DMS79 (cell line): ENCODE measurements at regions not wholly inside any gene's neighbourhood (a gene's known extent, or its start where the extent isn't known, plus 50 kb on each side); places are given as distances from the start of the nearest gene placed in this dataset.
"Not testable (repeated sequence)": the region's sequence is repeated elsewhere in the genome, so short reads cannot be mapped to it uniquely, and the experiment has no call there.

Experiments used
- DNase-seq: peaks from one replicate; lab custom pipeline; 2025; lab: John Stamatoyannopoulos, UW

- DNase-seq, result no peak
Observed at GRCh38 chr5:118371973-118372831, 616.1 kb downstream of the DTWD2 start.

GRCh38 chr5:118366429-118366828 is 621.9 kb downstream of the DTWD2 start:
- DNase-seq, result no peak

GRCh38 chr5:118365718-118366117 is 622.6 kb downstream of the DTWD2 start:
- no peak for DNase-seq

- no peak for DNase-seq
Observed at GRCh38 chr5:118354797-118355196, 633.5 kb downstream of the DTWD2 start.

DNA sequence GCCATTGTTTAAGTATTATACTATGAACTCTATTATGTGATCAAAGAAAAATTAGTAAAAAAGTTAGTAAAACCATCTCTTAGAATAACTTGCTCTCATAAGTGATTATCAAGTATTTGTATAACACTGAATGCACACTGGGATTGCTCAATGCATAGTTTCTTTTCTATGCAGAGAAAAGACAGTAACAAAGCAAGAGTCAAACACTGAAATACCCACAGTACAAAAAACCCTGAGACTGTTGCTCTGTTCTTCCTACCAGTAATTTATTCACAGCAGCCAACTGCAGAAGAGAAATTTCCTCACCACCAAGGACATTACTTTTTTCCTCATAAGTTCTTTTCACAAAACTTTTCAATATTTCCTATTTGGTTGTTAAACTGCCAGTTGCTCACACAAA is 634.4 kb downstream of the DTWD2 start:
- DNase-seq, result no peak

DNA sequence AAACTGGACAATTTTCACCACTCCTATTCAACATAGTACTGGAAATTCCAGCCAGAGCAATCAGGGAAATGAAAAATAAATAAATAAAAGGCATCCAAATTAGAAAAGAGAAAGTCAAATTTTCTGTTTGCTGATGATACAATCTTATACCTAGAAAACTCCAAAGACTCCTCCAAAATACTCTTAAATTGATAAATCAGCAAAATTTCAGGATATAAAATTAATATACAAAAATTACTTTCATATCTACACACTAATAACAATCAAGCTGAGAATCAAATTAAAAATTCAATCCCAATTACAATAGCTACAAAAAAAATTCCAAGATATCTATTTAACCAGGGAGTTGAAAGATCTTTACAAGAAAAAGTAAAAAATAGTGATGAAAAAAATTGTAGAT is 651.9 kb downstream of the DTWD2 start:
- DNase-seq, result no peak

GRCh38 chr5:118327389-118327788 is 661.0 kb downstream of the DTWD2 start:
- no peak for DNase-seq

DNA sequence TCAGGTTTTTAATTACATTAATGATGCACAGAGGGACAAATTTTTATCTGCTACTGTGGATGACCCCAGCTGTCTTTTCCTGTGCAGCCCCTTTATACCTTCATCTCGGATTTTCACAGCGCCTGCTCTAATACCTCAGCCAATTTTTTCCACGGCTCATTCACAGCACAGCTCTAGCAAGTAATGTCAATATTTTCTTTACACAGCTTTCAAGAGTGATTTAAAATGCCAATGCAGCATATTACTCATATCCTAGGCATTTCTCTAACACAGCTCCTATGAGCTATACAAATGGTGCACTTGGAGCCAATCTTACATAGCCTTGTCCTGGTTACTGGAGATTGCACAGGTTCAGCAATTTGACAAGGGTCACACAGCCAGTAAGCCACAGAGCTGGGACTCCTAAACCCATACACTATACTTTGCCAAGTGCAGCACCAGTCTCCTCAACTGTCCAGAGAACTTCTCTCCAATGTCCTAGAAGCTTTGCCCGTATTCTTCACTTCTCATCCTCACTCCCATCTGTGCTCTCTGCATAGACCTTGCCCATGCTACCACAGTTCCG is 661.8 kb downstream of the DTWD2 start:
- DNase-seq, result peak; percentile 29

DNA sequence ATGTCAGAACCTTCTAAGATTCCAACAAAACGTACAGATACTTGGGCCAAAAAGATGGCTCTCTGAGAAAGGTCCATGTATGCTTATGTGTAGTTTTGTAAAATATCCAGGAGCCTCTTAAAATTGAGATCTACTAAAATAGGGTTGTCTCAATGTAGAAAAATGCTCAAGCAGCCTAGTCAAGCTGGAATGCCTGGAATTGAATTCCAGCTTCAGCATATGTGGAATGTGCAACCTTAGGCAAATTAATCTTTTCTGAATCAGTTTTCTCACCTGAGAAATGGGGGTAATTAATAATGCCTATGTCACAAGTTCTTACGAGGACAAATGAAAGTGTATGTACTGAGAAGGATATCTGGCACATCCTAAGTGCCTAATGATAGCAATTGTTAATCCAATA is 662.4 kb downstream of the DTWD2 start:
- DNase-seq, result no peak

GRCh38 chr5:118323723-118324122 is 664.6 kb downstream of the DTWD2 start:
- DNase-seq, result not testable (repeated sequence)

GRCh38 chr5:118321081-118321480 is 667.3 kb downstream of the DTWD2 start:
- no peak for DNase-seq

DNA sequence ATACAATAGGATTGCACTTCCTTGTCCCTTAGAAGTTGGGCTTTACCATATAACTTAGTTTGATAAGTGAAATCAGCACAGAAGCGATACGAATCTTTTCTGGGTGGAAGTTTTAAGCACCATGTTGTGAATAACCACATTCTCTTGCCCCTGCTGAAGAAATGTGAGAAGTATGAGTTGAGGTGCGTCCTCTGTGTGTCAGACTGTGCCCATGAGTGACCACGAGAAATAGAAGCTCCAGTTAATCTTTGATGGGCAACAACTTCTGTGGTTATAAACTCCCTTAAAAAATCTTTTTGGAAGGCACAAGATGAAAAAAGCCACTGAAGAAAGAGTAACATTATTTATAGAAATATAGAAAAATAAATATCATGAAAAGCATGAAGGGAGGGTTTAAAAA is 668.2 kb downstream of the DTWD2 start:
- DNase-seq, result no peak

DNA sequence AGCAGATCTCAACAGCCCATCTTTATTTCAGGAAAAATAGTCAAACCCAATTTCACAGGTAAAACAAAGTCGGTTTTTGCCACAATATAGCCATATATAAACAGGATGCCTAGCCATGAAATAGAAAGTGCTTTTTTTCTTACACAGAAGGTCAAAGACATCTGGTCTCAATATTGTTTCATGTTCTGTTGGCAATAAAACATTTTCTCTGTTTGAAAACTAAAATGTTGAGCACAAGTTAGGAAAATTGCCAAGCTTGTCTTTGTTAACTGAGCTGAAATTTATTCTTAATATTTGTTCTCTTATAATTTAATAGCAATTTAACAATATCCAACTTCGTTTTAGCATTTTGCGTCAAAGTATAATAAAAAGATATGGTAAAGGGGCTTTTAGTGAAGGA is 673.4 kb downstream of the DTWD2 start:
- no peak for DNase-seq

- DNase-seq, result no peak
Observed at GRCh38 chr5:118311103-118311819, 677.1 kb downstream of the DTWD2 start.

- no peak for DNase-seq
Observed at GRCh38 chr5:118310401-118310800, 677.9 kb downstream of the DTWD2 start.

- no peak for DNase-seq
Observed at GRCh38 chr5:118303296-118303695, 685.1 kb downstream of the DTWD2 start.

DNA sequence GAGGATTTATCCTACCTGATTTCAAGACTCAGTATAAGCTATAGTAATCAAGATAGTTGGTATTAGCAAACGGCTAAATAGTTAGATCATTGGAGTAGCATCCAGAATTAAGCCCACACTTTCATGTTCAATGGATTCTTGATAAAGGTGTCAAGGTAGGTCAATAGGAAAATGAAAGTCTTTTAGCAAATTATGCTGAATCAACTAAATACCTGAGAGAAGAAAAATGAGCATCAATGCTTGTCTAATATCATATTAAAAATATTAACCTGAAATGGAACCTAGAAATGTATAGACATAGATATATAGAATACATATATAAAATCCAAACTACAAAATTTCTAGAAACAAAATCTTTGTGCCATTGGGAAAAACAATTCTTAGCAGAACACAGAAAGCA is 685.6 kb downstream of the DTWD2 start:
- DNase-seq, result no peak

DNA sequence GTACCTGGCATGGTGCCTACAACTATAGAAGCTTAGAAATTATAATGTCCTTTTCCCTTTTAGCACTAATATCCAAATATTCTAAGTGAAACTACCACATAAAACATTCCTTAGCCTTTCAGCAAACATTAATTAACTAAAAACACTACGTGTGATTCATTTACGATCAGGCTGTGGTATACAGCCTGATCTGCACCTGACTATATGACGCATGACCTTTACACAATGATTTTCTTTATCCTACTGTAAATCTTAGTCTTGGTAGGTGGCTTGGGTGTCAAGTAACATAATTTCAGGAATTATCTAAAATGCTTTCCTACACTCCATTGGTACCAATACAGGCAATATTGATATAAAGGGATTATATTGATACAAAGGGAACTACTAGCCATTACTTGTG is 686.7 kb downstream of the DTWD2 start:
- DNase-seq, result no peak

GRCh38 chr5:118295045-118295444 is 693.3 kb downstream of the DTWD2 start:
- no peak for DNase-seq

GRCh38 chr5:118293378-118293777 is 695.0 kb downstream of the DTWD2 start:
- DNase-seq, result no peak

DNA sequence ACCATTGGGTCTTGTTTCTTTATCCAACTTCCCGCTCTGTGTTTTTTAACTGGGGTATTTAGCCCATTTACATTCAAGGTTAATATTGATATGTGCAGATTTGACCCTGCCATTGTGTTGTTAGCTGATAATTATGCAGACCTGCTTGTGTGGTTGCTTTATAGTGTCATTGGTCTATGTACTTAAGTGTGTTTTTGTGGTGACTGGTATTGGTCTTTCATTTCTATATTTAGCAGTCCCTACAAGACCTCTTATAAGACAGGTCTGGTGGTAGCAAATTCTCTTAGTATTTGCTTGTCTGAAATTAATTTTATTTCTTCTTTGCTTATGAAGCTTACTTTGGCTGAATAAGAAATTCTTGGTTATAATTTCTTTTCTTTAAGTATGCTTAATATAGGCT is 698.1 kb downstream of the DTWD2 start:
- no peak for DNase-seq

DNA sequence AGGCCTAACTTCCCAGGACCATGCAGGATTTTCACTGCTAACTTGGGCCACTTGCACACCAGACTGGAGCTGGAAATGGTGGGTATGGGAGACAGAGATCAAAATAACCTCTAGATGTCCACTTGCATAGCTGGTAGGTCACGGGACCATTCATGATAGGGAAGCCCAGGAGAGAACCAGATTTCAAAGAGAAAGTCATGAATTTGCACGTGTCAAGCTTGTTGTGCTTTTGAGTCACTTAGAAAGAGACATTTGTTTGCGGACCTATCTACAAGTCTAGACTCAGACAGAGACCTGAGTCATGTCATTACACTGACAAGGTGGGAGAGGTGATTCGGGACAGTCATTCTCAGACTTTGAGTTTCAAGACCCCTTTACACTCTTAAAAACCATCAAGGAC is 704.1 kb downstream of the DTWD2 start:
- not testable (repeated sequence) for DNase-seq

- not testable (repeated sequence) for DNase-seq
Observed at GRCh38 chr5:118282480-118283038, 705.8 kb downstream of the DTWD2 start.
